ENCODE measurements at regions not wholly inside any gene's neighbourhood (a gene's known extent, or its start where the extent isn't known, plus 50 kb on each side); places are given as distances from the start of the nearest gene placed in this dataset.

DNA sequence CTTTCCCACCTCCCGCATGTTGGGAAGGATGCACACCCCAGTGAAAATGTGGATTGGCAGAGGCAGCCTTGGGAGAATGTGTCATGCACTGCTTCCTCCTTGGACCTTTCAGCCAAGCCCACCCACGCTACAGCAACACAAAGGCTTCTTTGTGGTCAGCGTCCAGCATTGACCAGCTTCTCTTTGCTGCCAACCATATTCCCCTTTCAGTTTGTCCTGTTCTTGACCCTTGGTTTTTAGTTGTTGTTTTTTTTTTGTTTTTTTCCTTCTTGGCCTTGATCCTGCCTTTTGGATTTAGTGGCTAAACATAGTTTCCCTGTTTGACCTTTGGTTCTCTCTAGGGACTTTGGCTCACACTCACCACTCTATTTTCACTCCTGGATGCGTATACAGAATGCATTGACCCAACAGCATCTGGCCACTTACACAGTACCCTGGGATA lies 573.6 kb downstream of the INSC start:
- TF ChIP-seq TAF1 (IDR thresholded peaks at IDR 0.05; ENCODE audit: borderline replicate concordance, insufficient read depth, low read length) = no peak
- TF ChIP-seq, protein P1, sequence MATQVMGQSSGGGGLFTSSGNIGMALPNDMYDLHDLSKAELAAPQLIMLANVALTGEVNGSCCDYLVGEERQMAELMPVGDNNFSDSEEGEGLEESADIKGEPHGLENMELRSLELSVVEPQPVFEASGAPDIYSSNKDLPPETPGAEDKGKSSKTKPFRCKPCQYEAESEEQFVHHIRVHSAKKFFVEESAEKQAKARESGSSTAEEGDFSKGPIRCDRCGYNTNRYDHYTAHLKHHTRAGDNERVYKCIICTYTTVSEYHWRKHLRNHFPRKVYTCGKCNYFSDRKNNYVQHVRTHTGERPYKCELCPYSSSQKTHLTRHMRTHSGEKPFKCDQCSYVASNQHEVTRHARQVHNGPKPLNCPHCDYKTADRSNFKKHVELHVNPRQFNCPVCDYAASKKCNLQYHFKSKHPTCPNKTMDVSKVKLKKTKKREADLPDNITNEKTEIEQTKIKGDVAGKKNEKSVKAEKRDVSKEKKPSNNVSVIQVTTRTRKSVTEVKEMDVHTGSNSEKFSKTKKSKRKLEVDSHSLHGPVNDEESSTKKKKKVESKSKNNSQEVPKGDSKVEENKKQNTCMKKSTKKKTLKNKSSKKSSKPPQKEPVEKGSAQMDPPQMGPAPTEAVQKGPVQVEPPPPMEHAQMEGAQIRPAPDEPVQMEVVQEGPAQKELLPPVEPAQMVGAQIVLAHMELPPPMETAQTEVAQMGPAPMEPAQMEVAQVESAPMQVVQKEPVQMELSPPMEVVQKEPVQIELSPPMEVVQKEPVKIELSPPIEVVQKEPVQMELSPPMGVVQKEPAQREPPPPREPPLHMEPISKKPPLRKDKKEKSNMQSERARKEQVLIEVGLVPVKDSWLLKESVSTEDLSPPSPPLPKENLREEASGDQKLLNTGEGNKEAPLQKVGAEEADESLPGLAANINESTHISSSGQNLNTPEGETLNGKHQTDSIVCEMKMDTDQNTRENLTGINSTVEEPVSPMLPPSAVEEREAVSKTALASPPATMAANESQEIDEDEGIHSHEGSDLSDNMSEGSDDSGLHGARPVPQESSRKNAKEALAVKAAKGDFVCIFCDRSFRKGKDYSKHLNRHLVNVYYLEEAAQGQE (IDR thresholded peaks at IDR 0.05; ENCODE audit: insufficient read depth in 1 of 2, low read depth in 2 of 2, low read length in 2 of 2) = no peak
- TF ChIP-seq FOXP2 (optimal IDR thresholded peaks at IDR 0.05; ENCODE audit: borderline replicate concordance, extremely low read depth, extremely low read length, insufficient read depth) = no peak
- TF ChIP-seq POLR2AphosphoS5 (IDR thresholded peaks at IDR 0.05; ENCODE audit: low read depth, low read length) = no peak
- TF ChIP-seq SIN3A (IDR thresholded peaks at IDR 0.05; ENCODE audit: borderline replicate concordance, insufficient read depth, low read length) = no peak

DNA sequence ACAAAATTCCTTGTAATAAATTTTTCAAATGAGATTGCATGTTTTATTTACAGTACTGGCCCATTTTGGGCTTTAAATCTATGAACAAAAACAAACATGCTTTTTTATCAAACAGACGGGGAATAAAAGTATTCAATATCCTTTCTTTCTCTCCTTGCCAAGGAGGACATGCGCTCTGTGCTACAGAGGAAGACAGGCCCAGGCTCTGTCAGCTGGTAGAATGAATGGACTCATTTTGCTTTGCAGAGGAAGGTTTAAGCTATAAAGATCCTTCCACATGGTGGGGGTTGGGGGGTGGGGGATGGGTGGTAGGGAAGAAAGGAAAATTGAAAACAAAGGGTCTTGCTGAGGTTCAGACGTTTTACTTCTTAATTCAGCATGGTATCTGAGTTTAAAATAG lies 575.6 kb downstream of the INSC start:
- TF ChIP-seq SIN3A (IDR thresholded peaks at IDR 0.05; ENCODE audit: borderline replicate concordance, insufficient read depth, low read length) (no peak), POLR2AphosphoS5 (IDR thresholded peaks at IDR 0.05; ENCODE audit: low read depth, low read length) (no peak), FOXP2 (optimal IDR thresholded peaks at IDR 0.05; ENCODE audit: borderline replicate concordance, extremely low read depth, extremely low read length, insufficient read depth) (no peak), TAF1 (IDR thresholded peaks at IDR 0.05; ENCODE audit: borderline replicate concordance, insufficient read depth, low read length) (no peak)
- TF ChIP-seq, protein P1 (IDR thresholded peaks at IDR 0.05; ENCODE audit: insufficient read depth in 1 of 2, low read depth in 2 of 2, low read length in 2 of 2) = no peak

DNA sequence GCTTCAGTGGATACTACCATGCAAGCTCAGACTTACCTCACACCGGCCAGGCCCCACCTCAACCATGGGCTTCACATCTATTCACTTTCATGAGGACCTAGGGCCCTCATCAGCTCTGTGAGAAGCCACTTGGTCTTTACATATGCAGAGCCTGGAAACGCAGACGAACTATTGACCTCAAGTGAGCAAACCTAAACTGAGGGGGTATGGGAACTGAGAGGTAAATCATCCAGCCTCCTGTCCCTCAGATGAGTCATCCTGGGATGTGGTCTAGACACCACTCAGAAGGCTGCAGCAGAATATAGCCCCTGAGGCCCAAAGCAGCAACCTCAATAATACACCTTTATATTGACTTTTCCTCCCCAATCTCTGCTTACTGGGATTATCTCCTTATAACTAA lies 578.0 kb downstream of the INSC start:
- TF ChIP-seq FOXP2 (optimal IDR thresholded peaks at IDR 0.05; ENCODE audit: borderline replicate concordance, extremely low read depth, extremely low read length, insufficient read depth) = no peak
- TF ChIP-seq, protein P1 (IDR thresholded peaks at IDR 0.05; ENCODE audit: insufficient read depth in 1 of 2, low read depth in 2 of 2, low read length in 2 of 2) = no peak
- TF ChIP-seq TAF1 (IDR thresholded peaks at IDR 0.05; ENCODE audit: borderline replicate concordance, insufficient read depth, low read length) = no peak
- no peak for TF ChIP-seq SIN3A (IDR thresholded peaks at IDR 0.05; ENCODE audit: borderline replicate concordance, insufficient read depth, low read length)
- TF ChIP-seq POLR2AphosphoS5 (IDR thresholded peaks at IDR 0.05; ENCODE audit: low read depth, low read length) = no peak

DNA sequence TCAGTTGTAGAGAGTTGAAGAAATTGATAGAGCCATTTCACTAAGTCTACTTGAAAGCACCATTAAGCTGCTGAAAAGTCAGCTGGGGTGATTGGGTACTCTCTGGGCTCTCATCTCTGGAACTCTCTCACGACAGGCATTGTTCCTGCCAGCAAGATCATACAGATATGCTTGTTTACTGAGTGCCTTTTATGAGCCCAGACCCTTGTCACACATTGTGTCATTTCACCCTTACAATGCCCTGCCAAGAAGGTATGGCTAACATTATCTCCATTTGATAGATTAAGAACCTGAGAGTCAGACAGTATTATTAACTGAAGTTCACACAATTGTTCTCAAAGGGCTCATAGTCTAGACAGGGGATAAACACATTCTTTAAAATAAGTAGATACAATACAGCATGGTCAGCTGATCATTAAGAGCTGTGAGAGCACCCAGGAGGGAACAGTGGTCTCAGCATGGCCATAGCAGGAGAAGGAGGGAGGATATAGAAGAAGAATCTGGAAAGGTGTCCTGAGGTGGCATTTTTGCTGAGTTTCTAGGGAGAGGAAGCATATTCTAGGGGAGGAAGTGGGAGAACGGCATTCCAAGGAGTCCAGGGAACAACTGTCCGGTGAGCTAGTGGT lies 580.5 kb downstream of the INSC start:
- TF ChIP-seq POLR2AphosphoS5 (IDR thresholded peaks at IDR 0.05; ENCODE audit: low read depth, low read length) (no peak), TAF1 (IDR thresholded peaks at IDR 0.05; ENCODE audit: borderline replicate concordance, insufficient read depth, low read length) (no peak), FOXP2 (optimal IDR thresholded peaks at IDR 0.05; ENCODE audit: borderline replicate concordance, extremely low read depth, extremely low read length, insufficient read depth) (no peak), SIN3A (IDR thresholded peaks at IDR 0.05; ENCODE audit: borderline replicate concordance, insufficient read depth, low read length) (no peak)
- TF ChIP-seq, protein P1 (IDR thresholded peaks at IDR 0.05; ENCODE audit: insufficient read depth in 1 of 2, low read depth in 2 of 2, low read length in 2 of 2) = no peak
